ENCODE measurements at regions not wholly inside any gene's neighbourhood (a gene's known extent, or its start where the extent isn't known, plus 50 kb on each side); places are given as distances from the start of the nearest gene placed in this dataset.

GRCh38 chrX:55815546-55815945 is 98.0 kb downstream of the RRAGB start:
- no peak for TF ChIP-seq POLR2A (IDR thresholded peaks at IDR 0.05; ENCODE audit: low read depth, low read length)
- TF ChIP-seq POLR2AphosphoS5 (IDR thresholded peaks at IDR 0.05; ENCODE audit: low read depth, low read length), result no peak
- no peak for TF ChIP-seq TAF1 (IDR thresholded peaks at IDR 0.05; ENCODE audit: low read depth, low read length)

All from GM12891 (cell line).